MCF 10A (cell line): ENCODE measurements at regions not wholly inside any gene's neighbourhood (a gene's known extent, or its start where the extent isn't known, plus 50 kb on each side); places are given as distances from the start of the nearest gene placed in this dataset.

Experiments
- BruUV-seq: library from RNA; stranded (reverse); fragments of 400-500 nt; replicated peaks from 2 replicates; lab custom pipeline; 2021; lab: Mats Ljungman, UMichigan
- CTCF ChIA-PET: fragments of 300-600 bp; sonication (Branson Sonifier 250); formaldehyde crosslinking; extraction: SDS; loops from one replicate; lab custom pipeline; 2021; ENCODE audit warnings: antibody characterized with exemption, inconsistent platforms; lab: Yijun Ruan, JAX
- POLR2A ChIA-PET: fragments of 300-600, 350-650 bp; sonication (Branson Sonifier 250); formaldehyde crosslinking; extraction: SDS; loops from one replicate; lab custom pipeline; 2020; ENCODE audit warnings: antibody characterized with exemption, inconsistent platforms; lab: Yijun Ruan, JAX
- DNase-seq: peaks from one replicate; pipeline ENCODE4 v3.0.0-alpha.2; 2018; ENCODE audit not compliant: unreplicated experiment
- H3K27ac Mint-ChIP-seq: one replicate; pipeline ENCODE4 v1.8.0; 2022; ENCODE audit warnings: mild to moderate bottlenecking, low read depth, mixed read lengths; ENCODE audit not compliant: unreplicated experiment
- H3K27me3 Mint-ChIP-seq: one replicate; pipeline ENCODE4 v1.8.0; 2022; ENCODE audit warnings: mixed read lengths; ENCODE audit not compliant: insufficient read depth, unreplicated experiment
- H3K36me3 Mint-ChIP-seq: one replicate; pipeline ENCODE4 v1.8.0; 2022; ENCODE audit warnings: mild to moderate bottlenecking, moderate library complexity, mixed read lengths; ENCODE audit not compliant: insufficient read depth, unreplicated experiment
- H3K4me1 Mint-ChIP-seq: one replicate; pipeline ENCODE4 v1.8.0; 2022; ENCODE audit warnings: mixed read lengths; ENCODE audit not compliant: insufficient read depth, unreplicated experiment
- H3K4me3 Mint-ChIP-seq: one replicate; pipeline ENCODE4 v1.8.0; 2022; ENCODE audit warnings: mild to moderate bottlenecking, moderate library complexity, mixed read lengths; ENCODE audit not compliant: unreplicated experiment
- H3K9me3 Mint-ChIP-seq: one replicate; pipeline ENCODE4 v1.8.0; 2022; ENCODE audit warnings: mixed read lengths; ENCODE audit not compliant: unreplicated experiment
- CTCF ChIP-seq: fragments of 200-600 bp; IDR thresholded peaks from one replicate; pipeline ENCODE4 v1.8.0; 2022; ENCODE audit warnings: antibody characterized with exemption, mild to moderate bottlenecking; ENCODE audit not compliant: unreplicated experiment
- intact Hi-C: fragments of 100-400 bp; cut with micrococcal nuclease; formaldehyde crosslinking; loops from 2 replicates; pipeline ENCODE4 v1.14.1; 2022

GRCh38 chr4:106809076-106809475 is 227.0 kb downstream of the DKK2 start:
- intact Hi-C loops = loop anchor here (1.0 to 5.0 kb wide), 5 partner anchors 88 to 543 kb away; no protein-coding TSS in a partner anchor
- CTCF ChIA-PET = interaction anchor here (0.6 to 7.0 kb wide), 26 partner anchors 11 to 927 kb away, joined by 3 to 95 read pairs (median 3); partner anchors contain the start of gene GIMD1

GRCh38 chr4:106806158-106806797 is 229.8 kb downstream of the DKK2 start:
- no peak overlapping the region for H3K4me3 Mint-ChIP-seq
- CTCF ChIA-PET = interaction anchor here (0.6 to 7.0 kb wide), 4 partner anchors 421 to 478 kb away, joined by 3 to 95 read pairs (median 4); partner anchors contain the start of gene GIMD1
- intact Hi-C loops = loop anchor here (5.0 kb wide), 1 partner anchor 91 kb away; no protein-coding TSS in a partner anchor
- no peaks in the 10 kb centered on the region for H3K4me1 Mint-ChIP-seq
- H3K36me3 Mint-ChIP-seq = peaks cover 5% of the 10 kb centered on the region
- H3K27ac Mint-ChIP-seq = no peak overlapping the region
- POLR2A ChIA-PET = interaction anchor here (0.8 to 1.2 kb wide), 2 partner anchors 27 to 441 kb away, joined by 3 read pairs; no protein-coding TSS in a partner anchor
- no TSS peak for BruUV-seq
- no peak for DNase-seq
- TF ChIP-seq CTCF = no peak
- H3K9me3 Mint-ChIP-seq = no peaks in the 10 kb centered on the region
- no peaks in the 10 kb centered on the region for H3K27me3 Mint-ChIP-seq

More at GRCh38 chr4:106809076-106809475, 227.0 kb downstream of the DKK2 start:
- no peaks in the 10 kb centered on the region for H3K9me3 Mint-ChIP-seq
- BruUV-seq = no TSS peak
- peak; percentile 80 for TF ChIP-seq CTCF
- no peaks in the 10 kb centered on the region for H3K4me1 Mint-ChIP-seq
- POLR2A ChIA-PET = interaction anchor here (1.4 kb wide), 1 partner anchor 439 kb away, joined by 3 read pairs; no protein-coding TSS in a partner anchor
- H3K27me3 Mint-ChIP-seq = no peaks in the 10 kb centered on the region
- H3K36me3 Mint-ChIP-seq = peaks cover 5% of the 10 kb centered on the region
- peak; percentile 63 for DNase-seq
- no peak overlapping the region for H3K27ac Mint-ChIP-seq
- H3K4me3 Mint-ChIP-seq = no peak overlapping the region

GRCh38 chr4:106803083-106803482 is 233.0 kb downstream of the DKK2 start:
- no peak for TF ChIP-seq CTCF
- no peaks in the 10 kb centered on the region for H3K27me3 Mint-ChIP-seq
- CTCF ChIA-PET = no interaction called here
- H3K4me1 Mint-ChIP-seq = no peaks in the 10 kb centered on the region
- H3K27ac Mint-ChIP-seq = no peak overlapping the region
- no peak for DNase-seq
- intact Hi-C loops = no loop called here
- H3K36me3 Mint-ChIP-seq = no peaks in the 10 kb centered on the region
- BruUV-seq = no TSS peak
- POLR2A ChIA-PET = no interaction called here
- H3K4me3 Mint-ChIP-seq = no peak overlapping the region
- H3K9me3 Mint-ChIP-seq = no peaks in the 10 kb centered on the region

- H3K36me3 Mint-ChIP-seq = no peaks in the 10 kb centered on the region
- ChIA-PET CTCF (interaction anchor here (1.2 to 1.5 kb wide), 2 partner anchors 9 to 434 kb away, joined by 3 to 6 read pairs; no protein-coding TSS in a partner anchor), POLR2A (no interaction called here)
- H3K9me3 Mint-ChIP-seq = no peaks in the 10 kb centered on the region
- no peaks in the 10 kb centered on the region for H3K27me3 Mint-ChIP-seq
- no peak for DNase-seq
- no peaks in the 10 kb centered on the region for H3K4me1 Mint-ChIP-seq
- no peak overlapping the region for H3K27ac Mint-ChIP-seq
- intact Hi-C loops = no loop called here
- no peak overlapping the region for H3K4me3 Mint-ChIP-seq
- no peak for TF ChIP-seq CTCF
- BruUV-seq = no TSS peak
These were observed 234.7 kb downstream of the DKK2 start for GRCh38 chr4:106801386-106801785.
